ENCODE measurements at regions not wholly inside any gene's neighbourhood (a gene's known extent, or its start where the extent isn't known, plus 50 kb on each side); places are given as distances from the start of the nearest gene placed in this dataset.
"Not testable (repeated sequence)": the region's sequence is repeated elsewhere in the genome, so short reads cannot be mapped to it uniquely, and the experiment has no call there.

- DNase-seq (no peak), ATAC-seq (ENCODE audit: low read depth) (no peak)
- H3K4me3 Mint-ChIP-seq, result no peak overlapping the region
- TF ChIP-seq, protein P1, sequence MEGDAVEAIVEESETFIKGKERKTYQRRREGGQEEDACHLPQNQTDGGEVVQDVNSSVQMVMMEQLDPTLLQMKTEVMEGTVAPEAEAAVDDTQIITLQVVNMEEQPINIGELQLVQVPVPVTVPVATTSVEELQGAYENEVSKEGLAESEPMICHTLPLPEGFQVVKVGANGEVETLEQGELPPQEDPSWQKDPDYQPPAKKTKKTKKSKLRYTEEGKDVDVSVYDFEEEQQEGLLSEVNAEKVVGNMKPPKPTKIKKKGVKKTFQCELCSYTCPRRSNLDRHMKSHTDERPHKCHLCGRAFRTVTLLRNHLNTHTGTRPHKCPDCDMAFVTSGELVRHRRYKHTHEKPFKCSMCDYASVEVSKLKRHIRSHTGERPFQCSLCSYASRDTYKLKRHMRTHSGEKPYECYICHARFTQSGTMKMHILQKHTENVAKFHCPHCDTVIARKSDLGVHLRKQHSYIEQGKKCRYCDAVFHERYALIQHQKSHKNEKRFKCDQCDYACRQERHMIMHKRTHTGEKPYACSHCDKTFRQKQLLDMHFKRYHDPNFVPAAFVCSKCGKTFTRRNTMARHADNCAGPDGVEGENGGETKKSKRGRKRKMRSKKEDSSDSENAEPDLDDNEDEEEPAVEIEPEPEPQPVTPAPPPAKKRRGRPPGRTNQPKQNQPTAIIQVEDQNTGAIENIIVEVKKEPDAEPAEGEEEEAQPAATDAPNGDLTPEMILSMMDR (IDR thresholded peaks at IDR 0.05), result no peak
- POLR2A ChIA-PET, result no interaction called here
- peaks cover 20% of the 10 kb centered on the region for H3K27me3 Mint-ChIP-seq
- H3K36me3 Mint-ChIP-seq (ENCODE audit: low read depth), result no peaks in the 10 kb centered on the region
- no peaks in the 10 kb centered on the region for H3K4me1 Mint-ChIP-seq
- no peaks in the 10 kb centered on the region for H3K9me3 Mint-ChIP-seq
- CTCF ChIA-PET, result no interaction called here
- intact Hi-C loops (cut with micrococcal nuclease), result no loop called here
- H3K27ac Mint-ChIP-seq, result no peak overlapping the region
These were observed 87.5 kb downstream of the RRAGC start for GRCh38 chr1:38772026-38772425.

DNA sequence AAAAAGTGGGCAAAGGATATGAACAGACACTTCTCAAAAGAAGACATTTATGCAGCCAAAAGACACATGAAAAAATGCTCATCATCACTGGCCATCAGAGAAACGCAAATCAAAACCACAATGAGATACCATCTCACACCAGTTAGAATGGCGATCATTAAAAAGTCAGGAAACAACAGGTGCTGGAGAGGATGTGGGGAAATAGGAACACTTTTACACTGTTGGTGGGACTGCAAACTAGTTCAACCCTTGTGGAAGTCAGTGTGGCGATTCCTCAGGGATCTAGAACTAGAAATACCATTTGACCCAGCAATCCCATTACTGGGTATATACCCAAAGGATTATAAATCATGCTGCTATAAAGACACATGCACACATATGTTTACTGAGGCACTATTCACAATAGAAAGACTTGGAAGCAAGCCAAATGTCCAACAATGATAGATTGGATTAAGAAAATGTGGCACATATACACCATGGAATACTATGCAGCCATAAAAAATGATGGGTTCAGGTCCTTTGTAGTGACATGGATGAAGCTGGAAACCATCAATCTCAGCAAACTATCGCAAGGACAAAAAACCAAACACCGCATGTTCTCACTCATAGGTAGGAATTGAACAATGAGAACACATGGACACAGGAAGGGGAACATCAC lies 88.9 kb downstream of the RRAGC start:
- H3K9me3 Mint-ChIP-seq; ATAC-seq (ENCODE audit: low read depth); DNase-seq; intact Hi-C loops (cut with micrococcal nuclease); POLR2A ChIA-PET; H3K4me1 Mint-ChIP-seq; CTCF ChIA-PET; H3K4me3 Mint-ChIP-seq; H3K36me3 Mint-ChIP-seq (ENCODE audit: low read depth); H3K27ac Mint-ChIP-seq: not testable (repeated sequence)
- peaks cover 22% of the 10 kb centered on the region for H3K27me3 Mint-ChIP-seq

- Mint-ChIP-seq H3K27ac (no peak overlapping the region), H3K9me3 (no peaks in the 10 kb centered on the region), H3K4me1 (no peaks in the 10 kb centered on the region), H3K36me3 (ENCODE audit: low read depth) (no peaks in the 10 kb centered on the region), H3K4me3 (no peak overlapping the region), H3K27me3 (peaks cover 41% of the 10 kb centered on the region)
- intact Hi-C loops (cut with micrococcal nuclease), result no loop called here
- ATAC-seq (ENCODE audit: low read depth) (no peak), DNase-seq (no peak)
- POLR2A ChIA-PET, result no interaction called here
- CTCF ChIA-PET, result no interaction called here
- TF ChIP-seq, protein P1 (IDR thresholded peaks at IDR 0.05), result no peak
These were observed 93.4 kb downstream of the RRAGC start for GRCh38 chr1:38766125-38766524.

DNA sequence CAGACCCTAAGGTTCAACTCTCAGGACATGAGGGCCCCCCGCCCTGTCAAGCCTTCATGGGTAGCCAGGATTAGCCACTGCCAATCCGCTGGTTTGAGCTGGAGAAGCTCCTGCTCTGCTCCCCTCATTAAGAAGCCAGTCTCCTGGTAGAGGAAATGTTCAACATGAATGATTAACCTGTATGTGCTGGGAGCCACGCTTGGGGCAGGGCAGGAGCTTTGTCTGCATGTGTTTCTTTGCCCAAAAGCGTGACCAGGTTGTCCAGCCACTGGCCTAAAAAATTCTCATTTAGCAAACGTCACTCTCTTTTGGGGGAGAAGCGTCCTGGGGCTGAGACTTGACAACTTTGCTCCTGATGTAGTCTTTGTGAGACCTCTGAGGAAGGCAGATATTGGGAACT lies 96.5 kb downstream of the RRAGC start:
- CTCF ChIA-PET, result no interaction called here
- H3K27ac Mint-ChIP-seq, result no peak overlapping the region
- DNase-seq, result no peak
- H3K9me3 Mint-ChIP-seq, result no peaks in the 10 kb centered on the region
- intact Hi-C loops (cut with micrococcal nuclease), result no loop called here
- no peaks in the 10 kb centered on the region for H3K36me3 Mint-ChIP-seq (ENCODE audit: low read depth)
- TF ChIP-seq, protein P1 (IDR thresholded peaks at IDR 0.05), result no peak
- POLR2A ChIA-PET, result no interaction called here
- peaks cover 41% of the 10 kb centered on the region for H3K27me3 Mint-ChIP-seq
- no peak for ATAC-seq (ENCODE audit: low read depth)
- H3K4me1 Mint-ChIP-seq, result no peaks in the 10 kb centered on the region
- H3K4me3 Mint-ChIP-seq, result no peak overlapping the region

GRCh38 chr1:38760562-38760961 lies 99.0 kb downstream of the RRAGC start:
- DNase-seq (no peak), ATAC-seq (ENCODE audit: low read depth) (no peak)
- TF ChIP-seq, protein P1 (IDR thresholded peaks at IDR 0.05), result no peak
- H3K4me3 Mint-ChIP-seq, result no peak overlapping the region
- POLR2A ChIA-PET, result no interaction called here
- intact Hi-C loops (cut with micrococcal nuclease), result no loop called here
- no peaks in the 10 kb centered on the region for H3K9me3 Mint-ChIP-seq
- CTCF ChIA-PET, result no interaction called here
- no peak overlapping the region for H3K27ac Mint-ChIP-seq
- no peaks in the 10 kb centered on the region for H3K36me3 Mint-ChIP-seq (ENCODE audit: low read depth)
- H3K4me1 Mint-ChIP-seq, result no peaks in the 10 kb centered on the region
- peaks cover 22% of the 10 kb centered on the region for H3K27me3 Mint-ChIP-seq

GRCh38 chr1:38758820-38759219 lies 100.8 kb downstream of the RRAGC start:
- no peaks in the 10 kb centered on the region for H3K4me1 Mint-ChIP-seq
- TF ChIP-seq, protein P1 (IDR thresholded peaks at IDR 0.05), result no peak
- no peaks in the 10 kb centered on the region for H3K9me3 Mint-ChIP-seq
- H3K27ac Mint-ChIP-seq, result no peak overlapping the region
- intact Hi-C loops (cut with micrococcal nuclease), result no loop called here
- no peak for DNase-seq
- CTCF ChIA-PET, result no interaction called here
- no peak for ATAC-seq (ENCODE audit: low read depth)
- H3K27me3 Mint-ChIP-seq, result peaks cover 18% of the 10 kb centered on the region
- H3K4me3 Mint-ChIP-seq, result no peak overlapping the region
- POLR2A ChIA-PET, result no interaction called here
- no peaks in the 10 kb centered on the region for H3K36me3 Mint-ChIP-seq (ENCODE audit: low read depth)

All from activated B cell treated with CpG ODN at 0.5 μM for 24 hours (primary cell).